H1 (cell line): ENCODE measurements at regions not wholly inside any gene's neighbourhood (a gene's known extent, or its start where the extent isn't known, plus 50 kb on each side); places are given as distances from the start of the nearest gene placed in this dataset.

Experiments
- TF ChIP-seq, protein P1 (sequence below): fragments of 300-600 bp; sonication (generic); IDR thresholded peaks from 2 replicates; pipeline ENCODE4 v1.7.1; 2012; ENCODE audit warnings: low read length, moderate library complexity, mild to moderate bottlenecking, inconsistent platforms; ENCODE audit not compliant: insufficient replicate concordance

- TF ChIP-seq, protein P1, sequence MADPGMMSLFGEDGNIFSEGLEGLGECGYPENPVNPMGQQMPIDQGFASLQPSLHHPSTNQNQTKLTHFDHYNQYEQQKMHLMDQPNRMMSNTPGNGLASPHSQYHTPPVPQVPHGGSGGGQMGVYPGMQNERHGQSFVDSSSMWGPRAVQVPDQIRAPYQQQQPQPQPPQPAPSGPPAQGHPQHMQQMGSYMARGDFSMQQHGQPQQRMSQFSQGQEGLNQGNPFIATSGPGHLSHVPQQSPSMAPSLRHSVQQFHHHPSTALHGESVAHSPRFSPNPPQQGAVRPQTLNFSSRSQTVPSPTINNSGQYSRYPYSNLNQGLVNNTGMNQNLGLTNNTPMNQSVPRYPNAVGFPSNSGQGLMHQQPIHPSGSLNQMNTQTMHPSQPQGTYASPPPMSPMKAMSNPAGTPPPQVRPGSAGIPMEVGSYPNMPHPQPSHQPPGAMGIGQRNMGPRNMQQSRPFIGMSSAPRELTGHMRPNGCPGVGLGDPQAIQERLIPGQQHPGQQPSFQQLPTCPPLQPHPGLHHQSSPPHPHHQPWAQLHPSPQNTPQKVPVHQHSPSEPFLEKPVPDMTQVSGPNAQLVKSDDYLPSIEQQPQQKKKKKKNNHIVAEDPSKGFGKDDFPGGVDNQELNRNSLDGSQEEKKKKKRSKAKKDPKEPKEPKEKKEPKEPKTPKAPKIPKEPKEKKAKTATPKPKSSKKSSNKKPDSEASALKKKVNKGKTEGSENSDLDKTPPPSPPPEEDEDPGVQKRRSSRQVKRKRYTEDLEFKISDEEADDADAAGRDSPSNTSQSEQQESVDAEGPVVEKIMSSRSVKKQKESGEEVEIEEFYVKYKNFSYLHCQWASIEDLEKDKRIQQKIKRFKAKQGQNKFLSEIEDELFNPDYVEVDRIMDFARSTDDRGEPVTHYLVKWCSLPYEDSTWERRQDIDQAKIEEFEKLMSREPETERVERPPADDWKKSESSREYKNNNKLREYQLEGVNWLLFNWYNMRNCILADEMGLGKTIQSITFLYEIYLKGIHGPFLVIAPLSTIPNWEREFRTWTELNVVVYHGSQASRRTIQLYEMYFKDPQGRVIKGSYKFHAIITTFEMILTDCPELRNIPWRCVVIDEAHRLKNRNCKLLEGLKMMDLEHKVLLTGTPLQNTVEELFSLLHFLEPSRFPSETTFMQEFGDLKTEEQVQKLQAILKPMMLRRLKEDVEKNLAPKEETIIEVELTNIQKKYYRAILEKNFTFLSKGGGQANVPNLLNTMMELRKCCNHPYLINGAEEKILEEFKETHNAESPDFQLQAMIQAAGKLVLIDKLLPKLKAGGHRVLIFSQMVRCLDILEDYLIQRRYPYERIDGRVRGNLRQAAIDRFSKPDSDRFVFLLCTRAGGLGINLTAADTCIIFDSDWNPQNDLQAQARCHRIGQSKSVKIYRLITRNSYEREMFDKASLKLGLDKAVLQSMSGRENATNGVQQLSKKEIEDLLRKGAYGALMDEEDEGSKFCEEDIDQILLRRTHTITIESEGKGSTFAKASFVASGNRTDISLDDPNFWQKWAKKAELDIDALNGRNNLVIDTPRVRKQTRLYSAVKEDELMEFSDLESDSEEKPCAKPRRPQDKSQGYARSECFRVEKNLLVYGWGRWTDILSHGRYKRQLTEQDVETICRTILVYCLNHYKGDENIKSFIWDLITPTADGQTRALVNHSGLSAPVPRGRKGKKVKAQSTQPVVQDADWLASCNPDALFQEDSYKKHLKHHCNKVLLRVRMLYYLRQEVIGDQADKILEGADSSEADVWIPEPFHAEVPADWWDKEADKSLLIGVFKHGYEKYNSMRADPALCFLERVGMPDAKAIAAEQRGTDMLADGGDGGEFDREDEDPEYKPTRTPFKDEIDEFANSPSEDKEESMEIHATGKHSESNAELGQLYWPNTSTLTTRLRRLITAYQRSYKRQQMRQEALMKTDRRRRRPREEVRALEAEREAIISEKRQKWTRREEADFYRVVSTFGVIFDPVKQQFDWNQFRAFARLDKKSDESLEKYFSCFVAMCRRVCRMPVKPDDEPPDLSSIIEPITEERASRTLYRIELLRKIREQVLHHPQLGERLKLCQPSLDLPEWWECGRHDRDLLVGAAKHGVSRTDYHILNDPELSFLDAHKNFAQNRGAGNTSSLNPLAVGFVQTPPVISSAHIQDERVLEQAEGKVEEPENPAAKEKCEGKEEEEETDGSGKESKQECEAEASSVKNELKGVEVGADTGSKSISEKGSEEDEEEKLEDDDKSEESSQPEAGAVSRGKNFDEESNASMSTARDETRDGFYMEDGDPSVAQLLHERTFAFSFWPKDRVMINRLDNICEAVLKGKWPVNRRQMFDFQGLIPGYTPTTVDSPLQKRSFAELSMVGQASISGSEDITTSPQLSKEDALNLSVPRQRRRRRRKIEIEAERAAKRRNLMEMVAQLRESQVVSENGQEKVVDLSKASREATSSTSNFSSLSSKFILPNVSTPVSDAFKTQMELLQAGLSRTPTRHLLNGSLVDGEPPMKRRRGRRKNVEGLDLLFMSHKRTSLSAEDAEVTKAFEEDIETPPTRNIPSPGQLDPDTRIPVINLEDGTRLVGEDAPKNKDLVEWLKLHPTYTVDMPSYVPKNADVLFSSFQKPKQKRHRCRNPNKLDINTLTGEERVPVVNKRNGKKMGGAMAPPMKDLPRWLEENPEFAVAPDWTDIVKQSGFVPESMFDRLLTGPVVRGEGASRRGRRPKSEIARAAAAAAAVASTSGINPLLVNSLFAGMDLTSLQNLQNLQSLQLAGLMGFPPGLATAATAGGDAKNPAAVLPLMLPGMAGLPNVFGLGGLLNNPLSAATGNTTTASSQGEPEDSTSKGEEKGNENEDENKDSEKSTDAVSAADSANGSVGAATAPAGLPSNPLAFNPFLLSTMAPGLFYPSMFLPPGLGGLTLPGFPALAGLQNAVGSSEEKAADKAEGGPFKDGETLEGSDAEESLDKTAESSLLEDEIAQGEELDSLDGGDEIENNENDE = no peak
Measured at GRCh38 chr20:56175884-56176283, 72.6 kb upstream of the MC3R start (continued).
